ENCODE measurements at regions not wholly inside any gene's neighbourhood (a gene's known extent, or its start where the extent isn't known, plus 50 kb on each side); places are given as distances from the start of the nearest gene placed in this dataset.

- no peak for TF ChIP-seq CTCF (IDR thresholded peaks at IDR 0.05 in 8 of 11, conservative IDR thresholded peaks at IDR 0.05 in 3 of 11)
- no peak for TF ChIP-seq POLR2AphosphoS5 (IDR thresholded peaks at IDR 0.05)
Measured at GRCh38 chr10:43944381-43945093, 295.9 kb upstream of the ZNF32 start.
